Stomach (tissue), 8 donors: ENCODE measurements at regions not wholly inside any gene's neighbourhood (a gene's known extent, or its start where the extent isn't known, plus 50 kb on each side); places are given as distances from the start of the nearest gene placed in this dataset.

ENCODE experiments used
- DNase-seq, 2 donors: peaks; one replicate each; pipeline versions ENCODE4 v3.0.0 to v3.0.0-alpha.2; 2013 to 2019
- H3K27ac ChIP-seq, 5 donors: fragments of 200-600 bp in 4 of 5; sonication (generic) in 4 of 5; one replicate each; pipeline ENCODE4 v1.5.1; 2013 to 2019; ENCODE audit warnings: mild to moderate bottlenecking in 1 of 5, moderate library complexity in 1 of 5
- H3K27me3 ChIP-seq, 3 donors: fragments of 200-600 bp; sonication (generic); one replicate each; pipeline ENCODE4 v1.5.1; 2017 to 2019; ENCODE audit warnings: mixed run types in 1 of 3
- H3K36me3 ChIP-seq, 4 donors: fragments of 200-600 bp; sonication (generic); 1 replicate in 3 of 4; 2 replicates in 1 of 4; pipeline ENCODE4 v1.5.1; 2016 to 2019
- H3K4me1 ChIP-seq, 4 donors: fragments of 200-600 bp; sonication (generic); one replicate each; pipeline ENCODE4 v1.5.1; 2016 to 2019
- H3K4me3 ChIP-seq, 4 donors: fragments of 200-600 bp; sonication (generic) in 3 of 4; one replicate each; pipeline ENCODE4 v1.5.1; 2016 to 2019; ENCODE audit warnings: mild to moderate bottlenecking in 1 of 4
- H3K9me3 ChIP-seq, 4 donors: fragments of 200-600 bp; sonication (generic); one replicate each; pipeline ENCODE4 v1.5.1; 2016 to 2019
- EP300 ChIP-seq: sonication (generic); formaldehyde crosslinking; IDR thresholded peaks from one replicate; pipeline ENCODE4 v1.6.1; 2017; ENCODE audit warnings: antibody characterized with exemption
- POLR2A ChIP-seq, 4 donors: fragments of 450-650 bp; IDR thresholded peaks; one replicate each; pipeline ENCODE4 v1.6.1; 2016; ENCODE audit warnings: antibody characterized with exemption in 4 of 4, control low read depth in 2 of 4, mild to moderate bottlenecking in 1 of 4, moderate library complexity in 1 of 4
- POLR2AphosphoS5 ChIP-seq, 3 donors: sonication (generic); formaldehyde crosslinking; IDR thresholded peaks; one replicate each; pipeline ENCODE4 v1.6.1; 2016; ENCODE audit warnings: antibody characterized with exemption in 3 of 3
- WGBS, 5 donors: extraction: QIAGEN DNeasy Blood & Tissue Kit in 3 of 5; methylation state at CpG; one replicate each; pipeline versions ENCODE4 v1.1.5 to v1.1.7; 2013 to 2018; 5-methylcytosine and 5-hydroxymethylcytosine counted together
- intact Hi-C: fragments of 100-400 bp; cut with DNase I; formaldehyde crosslinking; loops from one replicate; pipeline ENCODE4 v1.15.1; 2023; ENCODE audit warnings: low total_unique reads
- TF ChIP-seq, protein P1 (sequence below), 7 experiments: fragments of 450-650 bp in 4 of 7; fragments of 200-600 bp in 3 of 7; sonication (generic) in 3 of 7; IDR thresholded peaks; one replicate each; pipeline ENCODE4 v1.5.1; 2016 to 2019; ENCODE audit warnings: antibody characterized with exemption in 7 of 7, control low read depth in 2 of 7, mild to moderate bottlenecking in 1 of 7
- donor health status: healthy with polysubstance abuse.
- donor health status: Bipolar disorder and iron deficiency.
- donor health status: healthy.

DNA sequence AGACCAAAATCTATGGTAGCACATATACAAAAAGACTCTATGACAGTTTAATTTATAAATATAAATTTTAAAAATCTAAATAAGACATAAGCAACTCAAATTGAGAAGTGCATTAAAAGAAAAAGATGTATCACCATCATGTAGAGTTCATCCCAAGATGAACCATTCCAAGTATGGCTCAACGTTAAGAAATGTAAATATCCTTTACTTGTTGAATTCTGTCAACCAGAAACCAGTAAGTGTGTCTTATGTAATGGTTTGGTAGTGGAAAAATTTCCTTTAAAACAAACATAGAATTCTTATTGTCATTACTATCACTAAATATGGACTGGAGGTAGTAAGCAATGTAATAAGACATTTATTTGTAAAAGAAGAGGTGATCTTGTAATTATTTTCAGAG is 87.3 kb downstream of the YIPF5 start:
- Histone ChIP-seq H3K4me1 (no peaks in the 10 kb centered on the region), H3K27ac (no peak overlapping the region), H3K36me3 (no peaks in the 10 kb centered on the region), H3K27me3 (no peaks in the 10 kb centered on the region), H3K4me3 (no peak overlapping the region), H3K9me3 (peaks cover 0 to 20% (median 18%) of the 10 kb centered on the region in 4 donors)
- WGBS, 5 donors: 73 to 90% (median 84%) methylated on average over 1 of the region's 1 CpG
- TF ChIP-seq, protein P1, sequence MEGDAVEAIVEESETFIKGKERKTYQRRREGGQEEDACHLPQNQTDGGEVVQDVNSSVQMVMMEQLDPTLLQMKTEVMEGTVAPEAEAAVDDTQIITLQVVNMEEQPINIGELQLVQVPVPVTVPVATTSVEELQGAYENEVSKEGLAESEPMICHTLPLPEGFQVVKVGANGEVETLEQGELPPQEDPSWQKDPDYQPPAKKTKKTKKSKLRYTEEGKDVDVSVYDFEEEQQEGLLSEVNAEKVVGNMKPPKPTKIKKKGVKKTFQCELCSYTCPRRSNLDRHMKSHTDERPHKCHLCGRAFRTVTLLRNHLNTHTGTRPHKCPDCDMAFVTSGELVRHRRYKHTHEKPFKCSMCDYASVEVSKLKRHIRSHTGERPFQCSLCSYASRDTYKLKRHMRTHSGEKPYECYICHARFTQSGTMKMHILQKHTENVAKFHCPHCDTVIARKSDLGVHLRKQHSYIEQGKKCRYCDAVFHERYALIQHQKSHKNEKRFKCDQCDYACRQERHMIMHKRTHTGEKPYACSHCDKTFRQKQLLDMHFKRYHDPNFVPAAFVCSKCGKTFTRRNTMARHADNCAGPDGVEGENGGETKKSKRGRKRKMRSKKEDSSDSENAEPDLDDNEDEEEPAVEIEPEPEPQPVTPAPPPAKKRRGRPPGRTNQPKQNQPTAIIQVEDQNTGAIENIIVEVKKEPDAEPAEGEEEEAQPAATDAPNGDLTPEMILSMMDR (IDR thresholded peaks at IDR 0.05): no peak
- DNase-seq: no peak
- intact Hi-C loops: no loop called here

DNA sequence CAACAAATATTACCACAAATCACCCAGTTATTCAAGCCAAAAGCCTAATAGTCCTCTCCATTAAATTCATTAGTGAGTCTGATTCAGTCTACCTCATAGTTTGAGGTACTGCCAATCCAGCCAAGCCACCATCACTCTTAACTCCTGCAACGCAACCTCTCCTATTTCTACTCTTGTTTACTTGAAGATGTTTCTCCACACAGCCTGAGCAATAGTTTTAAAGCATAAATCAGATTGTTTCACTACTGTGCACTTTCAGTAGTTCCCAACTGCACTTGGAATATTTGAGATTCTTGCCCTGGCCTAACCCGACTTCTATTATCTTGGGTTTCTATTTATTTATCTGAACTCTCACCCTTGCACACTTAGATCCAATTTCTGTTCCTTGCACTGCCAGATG is 85.5 kb downstream of the YIPF5 start:
- Histone ChIP-seq H3K27me3 (no peaks in the 10 kb centered on the region), H3K36me3 (no peaks in the 10 kb centered on the region), H3K4me3 (no peak overlapping the region), H3K27ac (no peak overlapping the region), H3K4me1 (peaks cover 0 to 14% (median 4%) of the 10 kb centered on the region in 4 donors), H3K9me3 (peaks cover 0 to 20% (median 16%) of the 10 kb centered on the region in 4 donors)
- no peak for DNase-seq
- TF ChIP-seq EP300: no peak
- no peak for TF ChIP-seq POLR2AphosphoS5 (IDR thresholded peaks at IDR 0.05)
- no peak for TF ChIP-seq POLR2A (IDR thresholded peaks at IDR 0.05)
- TF ChIP-seq, protein P1 (IDR thresholded peaks at IDR 0.05): no peak
- intact Hi-C loops: no loop called here
- 43 to 61% (median 52%) methylated on average over 2 of the region's 2 CpGs for WGBS, 5 donors

DNA sequence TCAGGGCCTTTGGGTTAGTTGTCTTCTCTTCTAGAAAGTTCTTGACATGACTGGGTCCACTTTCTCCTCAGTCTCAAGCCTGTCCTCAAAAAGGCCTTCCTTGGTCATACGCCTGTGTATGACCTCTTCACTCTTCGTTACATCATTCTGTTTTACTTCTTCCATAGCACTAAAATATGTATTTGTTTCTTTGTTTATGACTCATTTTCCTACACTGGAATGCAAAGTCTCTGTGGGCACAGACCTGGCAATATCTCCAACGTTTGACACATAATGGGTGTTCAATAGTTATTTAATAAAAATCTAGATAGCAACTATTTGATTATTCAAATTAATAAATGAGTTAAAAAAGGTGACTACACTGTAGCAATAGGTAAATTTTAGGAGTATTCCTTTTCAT is 85.1 kb downstream of the YIPF5 start:
- Histone ChIP-seq H3K4me1 (peaks cover 0 to 15% (median 4%) of the 10 kb centered on the region in 4 donors), H3K27ac (no peak overlapping the region), H3K27me3 (no peaks in the 10 kb centered on the region), H3K36me3 (no peaks in the 10 kb centered on the region), H3K9me3 (peaks cover 0 to 20% (median 15%) of the 10 kb centered on the region in 4 donors), H3K4me3 (no peak overlapping the region)
- intact Hi-C loops: no loop called here
- DNase-seq: no peak
- no peak for TF ChIP-seq POLR2A (IDR thresholded peaks at IDR 0.05)
- TF ChIP-seq POLR2AphosphoS5 (IDR thresholded peaks at IDR 0.05): no peak
- TF ChIP-seq, protein P1 (IDR thresholded peaks at IDR 0.05): no peak
- TF ChIP-seq EP300: no peak
- 72 to 85% (median 77%) methylated on average over 3 of the region's 3 CpGs for WGBS, 5 donors

DNA sequence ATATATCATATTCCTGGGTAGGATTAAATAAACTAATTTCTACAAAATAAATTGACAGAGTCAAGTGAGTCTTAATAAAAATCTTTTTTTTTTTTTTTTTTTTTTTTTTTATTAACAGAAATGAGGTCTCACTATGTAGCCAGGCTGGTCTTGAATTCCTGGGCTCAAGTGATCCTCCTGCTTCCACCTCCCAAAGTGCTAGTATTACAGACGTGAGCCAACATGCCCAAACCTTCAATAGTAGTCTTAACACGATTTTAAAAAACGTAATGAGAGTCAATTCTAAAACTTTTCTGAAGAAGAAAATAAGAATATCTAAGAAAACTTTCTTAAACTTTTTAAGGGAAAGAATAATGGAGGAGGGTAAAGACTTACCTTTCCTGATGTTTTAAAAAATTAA is 84.2 kb downstream of the YIPF5 start:
- no peaks in the 10 kb centered on the region for H3K36me3 ChIP-seq
- TF ChIP-seq EP300: no peak
- TF ChIP-seq POLR2AphosphoS5 (IDR thresholded peaks at IDR 0.05): no peak
- TF ChIP-seq POLR2A (IDR thresholded peaks at IDR 0.05): no peak
- TF ChIP-seq, protein P1 (IDR thresholded peaks at IDR 0.05): no peak
- peaks cover 0 to 13% (median 7%) of the 10 kb centered on the region in 4 donors for H3K9me3 ChIP-seq
- intact Hi-C loops: no loop called here
- no peak overlapping the region for H3K27ac ChIP-seq
- no peak overlapping the region for H3K4me3 ChIP-seq
- H3K27me3 ChIP-seq: no peaks in the 10 kb centered on the region
- peaks cover 0 to 15% (median 4%) of the 10 kb centered on the region in 4 donors for H3K4me1 ChIP-seq
- WGBS, 5 donors: 80 to 92% (median 86%) methylated on average over 3 of the region's 3 CpGs
- DNase-seq: no peak
